K562 (cell line): ENCODE measurements at regions not wholly inside any gene's neighbourhood (a gene's known extent, or its start where the extent isn't known, plus 50 kb on each side); places are given as distances from the start of the nearest gene placed in this dataset.

Experiments
- E2F3 ChIP-seq: fragments of 250-450 bp; sonication (Bioruptor Pico); IDR thresholded peaks from 2 replicates; pipeline ENCODE4 v1.4.0; 2020; ENCODE audit warnings: mild to moderate bottlenecking
- PTTG1 ChIP-seq: fragments of 450-650 bp; IDR thresholded peaks from 2 replicates; pipeline ENCODE4 v1.6.1; 2016; ENCODE audit warnings: low read depth, mild to moderate bottlenecking, missing genetic modification characterization, missing compliant biosample characterization
- TF ChIP-seq, protein P1 (sequence below), 3 experiments: IDR thresholded peaks in 2 of 3; conservative IDR thresholded peaks in 1 of 3; 2 replicates each; pipeline ENCODE4 v1.5.1; 2011 to 2012; ENCODE audit warnings: low read length in 3 of 3, mild to moderate bottlenecking in 3 of 3, control low read depth in 2 of 3, improper control_type of control experiment in 1 of 3, inconsistent platforms in 1 of 3, low read depth in 1 of 3, mixed read lengths in 1 of 3, moderate library complexity in 1 of 3; ENCODE audit not compliant: insufficient read depth in 2 of 3

DNA sequence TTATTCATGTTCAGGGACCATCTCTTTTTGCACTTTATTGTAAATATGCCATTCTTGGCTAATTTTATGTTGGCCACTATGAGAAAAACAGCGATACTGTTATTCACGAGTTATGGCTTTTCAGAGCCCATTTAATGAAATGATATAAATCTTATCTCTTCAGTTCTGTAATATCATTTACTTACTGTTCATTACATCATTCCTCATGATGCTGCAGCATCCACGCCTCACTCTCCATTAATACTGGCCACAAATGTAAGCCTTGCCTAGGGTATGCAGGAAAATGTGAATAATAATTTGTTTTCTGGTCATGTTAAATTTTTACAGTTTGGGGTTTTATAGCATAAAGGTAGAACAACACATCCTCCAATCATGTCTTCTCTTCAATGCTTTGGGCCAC, 639.6 kb downstream of the SMARCA1 start:
- TF ChIP-seq, protein P1, sequence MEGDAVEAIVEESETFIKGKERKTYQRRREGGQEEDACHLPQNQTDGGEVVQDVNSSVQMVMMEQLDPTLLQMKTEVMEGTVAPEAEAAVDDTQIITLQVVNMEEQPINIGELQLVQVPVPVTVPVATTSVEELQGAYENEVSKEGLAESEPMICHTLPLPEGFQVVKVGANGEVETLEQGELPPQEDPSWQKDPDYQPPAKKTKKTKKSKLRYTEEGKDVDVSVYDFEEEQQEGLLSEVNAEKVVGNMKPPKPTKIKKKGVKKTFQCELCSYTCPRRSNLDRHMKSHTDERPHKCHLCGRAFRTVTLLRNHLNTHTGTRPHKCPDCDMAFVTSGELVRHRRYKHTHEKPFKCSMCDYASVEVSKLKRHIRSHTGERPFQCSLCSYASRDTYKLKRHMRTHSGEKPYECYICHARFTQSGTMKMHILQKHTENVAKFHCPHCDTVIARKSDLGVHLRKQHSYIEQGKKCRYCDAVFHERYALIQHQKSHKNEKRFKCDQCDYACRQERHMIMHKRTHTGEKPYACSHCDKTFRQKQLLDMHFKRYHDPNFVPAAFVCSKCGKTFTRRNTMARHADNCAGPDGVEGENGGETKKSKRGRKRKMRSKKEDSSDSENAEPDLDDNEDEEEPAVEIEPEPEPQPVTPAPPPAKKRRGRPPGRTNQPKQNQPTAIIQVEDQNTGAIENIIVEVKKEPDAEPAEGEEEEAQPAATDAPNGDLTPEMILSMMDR (IDR thresholded peaks at IDR 0.05 in 2 of 3, conservative IDR thresholded peaks at IDR 0.05 in 1 of 3; ENCODE audit: insufficient read depth in 2 of 3, low read depth in 1 of 3, low read length in 3 of 3), result no peak
- no peak for TF ChIP-seq PTTG1
- TF ChIP-seq E2F3 (CRISPR knock-in tag), result no peak
